ENCODE measurements at regions not wholly inside any gene's neighbourhood (a gene's known extent, or its start where the extent isn't known, plus 50 kb on each side); places are given as distances from the start of the nearest gene placed in this dataset.

DNA sequence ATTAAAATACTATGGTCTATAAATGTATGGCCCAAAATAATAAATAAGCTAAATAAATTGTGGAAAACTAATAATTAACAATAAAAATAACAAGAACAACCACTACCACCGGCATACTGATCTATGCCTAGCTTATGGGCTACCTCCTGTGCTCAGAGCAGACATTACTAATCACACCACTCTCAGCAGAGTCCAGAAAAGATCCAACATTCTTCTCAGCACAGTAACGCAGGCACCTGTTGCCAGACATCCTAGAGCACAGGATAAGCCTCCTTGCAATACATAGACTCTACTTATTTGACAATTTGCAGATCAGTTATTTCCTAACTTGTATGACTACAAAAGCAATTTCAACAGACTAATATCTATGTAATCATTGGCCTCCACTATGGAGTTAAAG, 137.1 kb upstream of the NEBL start:
- TF ChIP-seq CTCF (IDR thresholded peaks at IDR 0.05), result no peak
- TF ChIP-seq POLR2A (IDR thresholded peaks at IDR 0.05), result no peak
